ENCODE measurements at regions not wholly inside any gene's neighbourhood (a gene's known extent, or its start where the extent isn't known, plus 50 kb on each side); places are given as distances from the start of the nearest gene placed in this dataset.

GRCh38 chr15:29883126-29883525, 60.9 kb upstream of the TJP1 start:
- TF ChIP-seq CEBPB (IDR thresholded peaks at IDR 0.05) (no peak), MAX (IDR thresholded peaks at IDR 0.05) (no peak), EP300 (IDR thresholded peaks at IDR 0.05; ENCODE audit: borderline replicate concordance) (no peak), TCF12 (IDR thresholded peaks at IDR 0.05; ENCODE audit: low read depth) (no peak), NFIC (IDR thresholded peaks at IDR 0.05) (no peak), YY1 (IDR thresholded peaks at IDR 0.05; ENCODE audit: low read depth) (no peak), CREB1 (IDR thresholded peaks at IDR 0.05; ENCODE audit: low read depth) (no peak), FOXM1 (IDR thresholded peaks at IDR 0.05; ENCODE audit: borderline replicate concordance, low read depth) (no peak), ZBTB7A (IDR thresholded peaks at IDR 0.05; ENCODE audit: low read depth) (no peak), RAD21 (IDR thresholded peaks at IDR 0.05; ENCODE audit: low read depth) (no peak), REST (IDR thresholded peaks at IDR 0.05; ENCODE audit: low read depth) (no peak), EGR1 (IDR thresholded peaks at IDR 0.05) (no peak), TEAD4 (IDR thresholded peaks at IDR 0.05) (no peak), TAF1 (IDR thresholded peaks at IDR 0.05; ENCODE audit: low read depth) (no peak), USF1 (IDR thresholded peaks at IDR 0.05) (no peak)

GRCh38 chr15:29880886-29881285, 58.6 kb upstream of the TJP1 start:
- TF ChIP-seq USF1 (IDR thresholded peaks at IDR 0.05) (no peak), EGR1 (IDR thresholded peaks at IDR 0.05) (no peak), RAD21 (IDR thresholded peaks at IDR 0.05; ENCODE audit: low read depth) (no peak), REST (IDR thresholded peaks at IDR 0.05; ENCODE audit: low read depth) (no peak), ZBTB7A (IDR thresholded peaks at IDR 0.05; ENCODE audit: low read depth) (no peak), TEAD4 (IDR thresholded peaks at IDR 0.05) (no peak), NFIC (IDR thresholded peaks at IDR 0.05) (no peak), FOXM1 (IDR thresholded peaks at IDR 0.05; ENCODE audit: borderline replicate concordance, low read depth) (no peak), CREB1 (IDR thresholded peaks at IDR 0.05; ENCODE audit: low read depth) (no peak), CEBPB (IDR thresholded peaks at IDR 0.05) (no peak), YY1 (IDR thresholded peaks at IDR 0.05; ENCODE audit: low read depth) (no peak), EP300 (IDR thresholded peaks at IDR 0.05; ENCODE audit: borderline replicate concordance) (no peak), TCF12 (IDR thresholded peaks at IDR 0.05; ENCODE audit: low read depth) (no peak), TAF1 (IDR thresholded peaks at IDR 0.05; ENCODE audit: low read depth) (no peak), MAX (IDR thresholded peaks at IDR 0.05) (no peak)

- no peak for TF ChIP-seq CREB1 (IDR thresholded peaks at IDR 0.05; ENCODE audit: low read depth)
- TF ChIP-seq YY1 (IDR thresholded peaks at IDR 0.05; ENCODE audit: low read depth), result no peak
- TF ChIP-seq USF1 (IDR thresholded peaks at IDR 0.05), result no peak
- TF ChIP-seq ZBTB7A (IDR thresholded peaks at IDR 0.05; ENCODE audit: low read depth), result no peak
- TF ChIP-seq CEBPB (IDR thresholded peaks at IDR 0.05), result no peak
- TF ChIP-seq REST (IDR thresholded peaks at IDR 0.05; ENCODE audit: low read depth), result no peak
- TF ChIP-seq TAF1 (IDR thresholded peaks at IDR 0.05; ENCODE audit: low read depth), result no peak
- no peak for TF ChIP-seq EP300 (IDR thresholded peaks at IDR 0.05; ENCODE audit: borderline replicate concordance)
- no peak for TF ChIP-seq EGR1 (IDR thresholded peaks at IDR 0.05)
- TF ChIP-seq RAD21 (IDR thresholded peaks at IDR 0.05; ENCODE audit: low read depth), result no peak
- TF ChIP-seq FOXM1 (IDR thresholded peaks at IDR 0.05; ENCODE audit: borderline replicate concordance, low read depth), result no peak
- no peak for TF ChIP-seq TCF12 (IDR thresholded peaks at IDR 0.05; ENCODE audit: low read depth)
- no peak for TF ChIP-seq NFIC (IDR thresholded peaks at IDR 0.05)
These were observed 58.1 kb upstream of the TJP1 start for GRCh38 chr15:29880341-29880740.

GRCh38 chr15:29874977-29875376, 52.7 kb upstream of the TJP1 start:
- TF ChIP-seq CREB1 (IDR thresholded peaks at IDR 0.05; ENCODE audit: low read depth) (no peak), RAD21 (IDR thresholded peaks at IDR 0.05; ENCODE audit: low read depth) (no peak), TEAD4 (IDR thresholded peaks at IDR 0.05) (no peak), MAX (IDR thresholded peaks at IDR 0.05) (no peak), ZBTB7A (IDR thresholded peaks at IDR 0.05; ENCODE audit: low read depth) (no peak), TAF1 (IDR thresholded peaks at IDR 0.05; ENCODE audit: low read depth) (no peak), NFIC (IDR thresholded peaks at IDR 0.05) (no peak), EGR1 (IDR thresholded peaks at IDR 0.05) (no peak), REST (IDR thresholded peaks at IDR 0.05; ENCODE audit: low read depth) (no peak), YY1 (IDR thresholded peaks at IDR 0.05; ENCODE audit: low read depth) (no peak), TCF12 (IDR thresholded peaks at IDR 0.05; ENCODE audit: low read depth) (no peak), USF1 (IDR thresholded peaks at IDR 0.05) (no peak), CEBPB (IDR thresholded peaks at IDR 0.05) (no peak), EP300 (IDR thresholded peaks at IDR 0.05; ENCODE audit: borderline replicate concordance) (no peak), FOXM1 (IDR thresholded peaks at IDR 0.05; ENCODE audit: borderline replicate concordance, low read depth) (no peak)

Measured in Ishikawa (cell line).